ENCODE measurements at regions not wholly inside any gene's neighbourhood (a gene's known extent, or its start where the extent isn't known, plus 50 kb on each side); places are given as distances from the start of the nearest gene placed in this dataset.
"Not testable (repeated sequence)": the region's sequence is repeated elsewhere in the genome, so short reads cannot be mapped to it uniquely, and the experiment has no call there.

DNA sequence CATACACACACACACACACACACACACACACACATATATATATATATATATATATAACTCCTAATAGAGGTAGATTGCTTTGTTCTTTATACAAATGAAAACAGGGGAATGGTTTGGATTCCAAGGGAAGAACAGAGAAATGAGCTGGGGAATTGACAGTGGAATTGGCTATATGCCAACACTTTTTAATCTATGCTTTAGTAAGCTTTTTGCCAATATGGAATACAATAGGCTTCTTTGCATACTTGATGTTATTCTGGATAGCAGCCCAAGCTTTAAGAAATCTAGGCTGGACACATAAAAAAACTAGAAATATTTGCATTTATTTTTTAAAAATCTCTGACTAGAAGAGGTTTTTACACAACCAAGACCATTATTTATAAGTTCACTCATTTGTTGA, 334.2 kb upstream of the MDFIC2 start:
- DNase-seq: no peak
- H3K9me3 ChIP-seq: no peaks in the 10 kb centered on the region

DNA sequence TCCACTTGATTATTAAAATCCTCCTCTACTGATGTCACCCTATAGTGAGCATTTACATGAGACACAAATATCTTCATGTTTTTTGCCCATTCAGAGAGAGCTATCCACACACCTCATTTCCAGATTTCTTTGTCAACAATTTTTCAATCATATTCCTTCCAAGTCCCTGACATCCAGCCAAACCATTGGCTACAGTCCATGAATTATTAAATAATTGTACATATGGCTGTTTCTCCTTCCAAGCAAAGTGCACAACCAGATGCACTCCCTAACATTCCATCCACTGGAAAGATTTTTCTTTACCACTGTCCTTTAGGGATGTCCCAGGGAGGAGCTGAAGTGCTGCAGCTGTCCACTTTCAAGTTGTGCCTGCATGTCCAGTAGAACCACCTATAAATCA, 328.0 kb upstream of the MDFIC2 start:
- Histone ChIP-seq H3K27me3 (no peaks in the 10 kb centered on the region), H3K9me3 (no peaks in the 10 kb centered on the region), H3K36me3 (no peaks in the 10 kb centered on the region), H3K4me3 (no peak overlapping the region)
- DNase-seq: no peak

More for the DNA sequence above, 334.2 kb upstream of the MDFIC2 start:
- no peak overlapping the region for H3K4me3 ChIP-seq
- no peaks in the 10 kb centered on the region for H3K36me3 ChIP-seq
- H3K27me3 ChIP-seq: no peaks in the 10 kb centered on the region

GRCh38 chr3:70635301-70635700, 322.9 kb upstream of the MDFIC2 start:
- Histone ChIP-seq H3K9me3 (no peaks in the 10 kb centered on the region), H3K27me3 (no peaks in the 10 kb centered on the region), H3K36me3 (no peaks in the 10 kb centered on the region), H3K4me3 (no peak overlapping the region)
- DNase-seq: no peak

DNA sequence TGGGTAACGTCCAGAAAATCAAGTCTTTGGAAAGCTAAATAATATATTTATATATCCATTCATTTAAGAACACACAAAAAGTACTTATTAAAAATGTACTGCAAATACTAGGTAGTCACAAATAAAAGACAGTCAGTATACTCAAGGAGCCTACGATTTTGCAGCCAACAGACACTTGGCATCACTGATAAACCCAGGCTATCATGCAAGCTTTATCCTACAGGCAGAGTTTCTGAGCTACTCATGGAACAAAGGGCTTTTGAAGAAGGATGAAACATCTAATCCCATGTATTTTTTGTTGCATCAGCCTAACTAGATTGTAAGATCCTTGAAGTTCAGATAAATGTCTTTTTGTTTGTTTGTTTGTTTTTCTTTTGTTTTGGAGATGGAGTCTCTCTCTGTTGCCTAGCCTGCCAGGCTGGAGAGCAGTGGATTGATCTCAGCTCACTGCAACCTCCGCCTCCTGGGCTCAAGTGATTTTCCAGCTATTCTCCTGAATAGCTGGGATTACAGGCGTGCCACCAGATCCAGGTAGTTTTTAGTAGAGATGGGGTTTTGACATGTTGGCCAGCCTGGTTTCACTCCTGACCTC, 319.4 kb upstream of the MDFIC2 start:
- no peaks in the 10 kb centered on the region for H3K36me3 ChIP-seq
- no peak overlapping the region for H3K4me3 ChIP-seq
- DNase-seq: no peak
- no peaks in the 10 kb centered on the region for H3K9me3 ChIP-seq
- no peaks in the 10 kb centered on the region for H3K27me3 ChIP-seq

DNA sequence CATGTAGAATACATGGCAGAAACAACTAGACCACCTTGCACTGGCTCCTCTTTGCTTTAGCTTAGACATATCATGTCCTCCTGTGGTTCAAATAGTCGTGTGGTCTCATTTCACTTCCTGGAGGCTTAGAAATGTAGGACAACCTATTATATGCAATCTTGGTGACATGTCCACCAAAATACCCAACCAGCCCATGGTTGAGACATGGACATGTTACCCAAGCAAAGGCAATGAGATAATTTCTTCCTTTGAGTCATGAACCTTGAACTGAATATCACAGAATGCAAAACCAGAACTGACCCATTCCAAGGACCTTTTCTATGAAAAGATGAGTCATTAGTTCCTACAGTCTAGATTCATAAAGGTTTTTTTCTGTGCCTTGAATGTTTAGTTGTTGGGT, 309.0 kb upstream of the MDFIC2 start:
- H3K36me3 ChIP-seq: no peaks in the 10 kb centered on the region
- H3K27me3 ChIP-seq: no peaks in the 10 kb centered on the region
- DNase-seq: no peak
- H3K9me3 ChIP-seq: no peaks in the 10 kb centered on the region
- H3K4me3 ChIP-seq: no peak overlapping the region

DNA sequence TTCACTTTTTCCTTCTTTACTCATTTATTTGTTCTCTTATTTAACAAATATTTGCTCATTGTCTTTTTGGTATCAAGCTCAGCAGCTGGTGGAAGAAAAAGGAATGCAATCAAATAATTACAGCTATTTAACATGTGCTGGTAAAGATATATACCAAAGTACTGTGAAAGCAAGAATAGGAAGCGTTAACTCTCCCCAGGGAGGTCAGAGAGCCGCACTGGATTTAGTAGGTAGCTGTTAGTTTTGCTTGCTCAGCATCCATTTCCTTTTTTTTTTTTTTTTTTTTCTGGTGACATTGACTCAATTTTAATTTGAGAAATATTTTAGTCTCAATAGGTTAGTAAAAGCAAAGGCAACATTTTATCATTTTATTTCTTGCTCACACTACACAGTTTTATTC, 308.5 kb upstream of the MDFIC2 start:
- Histone ChIP-seq H3K36me3 (no peaks in the 10 kb centered on the region), H3K27me3 (no peaks in the 10 kb centered on the region), H3K4me3 (no peak overlapping the region), H3K9me3 (no peaks in the 10 kb centered on the region)
- no peak for DNase-seq

GRCh38 chr3:70620367-70620766, 307.9 kb upstream of the MDFIC2 start:
- Histone ChIP-seq H3K4me3 (no peak overlapping the region), H3K36me3 (no peaks in the 10 kb centered on the region), H3K27me3 (no peaks in the 10 kb centered on the region), H3K9me3 (no peaks in the 10 kb centered on the region)
- DNase-seq: no peak

- Histone ChIP-seq H3K36me3 (no peaks in the 10 kb centered on the region), H3K27me3 (no peaks in the 10 kb centered on the region), H3K9me3 (no peaks in the 10 kb centered on the region), H3K4me3 (no peak overlapping the region)
- DNase-seq: no peak
Measured at GRCh38 chr3:70618151-70618550, 305.7 kb upstream of the MDFIC2 start.

DNA sequence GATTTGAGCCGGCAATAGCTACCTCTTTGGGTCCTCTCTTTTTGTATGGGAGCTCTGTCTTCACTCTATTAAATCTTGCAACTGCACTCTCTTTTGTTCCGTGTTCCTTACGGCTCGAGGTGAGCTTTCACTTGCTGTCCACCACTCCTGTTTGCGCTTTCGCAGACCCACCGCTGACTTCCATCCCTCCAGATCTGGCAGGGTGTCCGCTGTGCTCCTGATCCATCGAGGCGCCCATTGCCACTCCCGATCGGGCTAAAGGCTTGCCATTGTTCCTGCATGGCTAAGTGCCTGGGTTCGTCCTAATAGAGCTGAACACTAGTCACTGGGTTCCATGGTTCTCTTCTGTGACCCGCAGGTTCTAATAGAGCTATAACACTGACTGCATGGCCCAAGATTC, 304.9 kb upstream of the MDFIC2 start:
- not testable (repeated sequence) for H3K4me3 ChIP-seq, H3K27me3 ChIP-seq, H3K9me3 ChIP-seq, H3K36me3 ChIP-seq, DNase-seq

GRCh38 chr3:70615286-70615685, 302.8 kb upstream of the MDFIC2 start:
- DNase-seq: no peak
- Histone ChIP-seq H3K27me3 (no peaks in the 10 kb centered on the region), H3K9me3 (no peaks in the 10 kb centered on the region), H3K36me3 (no peaks in the 10 kb centered on the region), H3K4me3 (no peak overlapping the region)

GRCh38 chr3:70614111-70614510, 301.7 kb upstream of the MDFIC2 start:
- H3K27me3 ChIP-seq: no peaks in the 10 kb centered on the region
- H3K36me3 ChIP-seq: no peaks in the 10 kb centered on the region
- H3K4me3 ChIP-seq: no peak overlapping the region
- DNase-seq: no peak
- H3K9me3 ChIP-seq: no peaks in the 10 kb centered on the region

DNA sequence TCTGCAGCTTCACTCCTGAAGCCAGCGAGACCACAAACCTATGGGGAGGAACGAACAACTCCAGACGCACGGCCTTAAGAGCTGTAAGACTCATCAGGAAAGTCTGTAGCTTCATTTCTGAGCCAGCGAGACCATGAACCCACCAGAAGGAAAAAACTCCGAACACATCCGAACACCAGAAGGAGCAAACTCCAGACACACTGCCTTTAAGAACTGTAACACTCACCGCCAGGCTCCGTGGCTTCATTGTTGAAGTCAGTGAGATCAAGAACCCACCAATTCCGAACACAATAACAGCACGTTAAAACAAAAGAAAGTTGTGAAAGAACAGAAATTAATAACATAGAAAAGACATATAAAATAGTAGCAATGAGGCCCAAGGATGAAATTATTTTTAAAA, 300.5 kb upstream of the MDFIC2 start:
- Histone ChIP-seq H3K9me3 (no peaks in the 10 kb centered on the region), H3K27me3 (no peaks in the 10 kb centered on the region), H3K36me3 (no peaks in the 10 kb centered on the region), H3K4me3 (no peak overlapping the region)
- no peak for DNase-seq

DNA sequence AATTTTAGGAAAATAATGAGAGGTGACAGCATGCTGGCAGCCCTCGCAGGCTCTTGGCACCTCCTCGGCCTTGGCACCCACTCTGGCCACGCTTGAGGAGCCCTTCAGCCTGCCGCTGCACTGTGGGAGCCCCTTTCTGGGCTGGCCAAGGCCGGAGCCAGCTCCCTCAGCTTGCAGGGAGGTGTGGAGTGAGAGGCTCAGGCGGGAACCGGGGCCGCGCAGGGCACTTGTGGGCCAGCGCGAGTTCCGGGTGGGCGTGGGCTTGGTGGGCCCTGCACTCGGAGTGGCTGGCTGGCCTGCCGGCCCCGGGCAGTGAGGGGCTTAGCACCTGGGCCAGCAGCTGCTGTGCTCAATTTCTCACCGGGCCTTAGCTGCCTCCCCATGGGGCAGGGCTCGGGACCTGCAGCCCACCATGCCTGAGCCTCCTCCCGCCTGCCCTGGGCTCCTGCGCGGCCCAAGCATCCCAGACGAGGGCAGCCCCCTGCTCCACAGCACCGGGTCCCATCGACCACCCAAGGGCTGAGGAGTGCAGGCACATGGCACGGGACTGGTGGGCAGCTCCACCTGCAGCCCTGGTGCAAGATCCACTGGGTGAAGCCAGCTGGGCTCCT, 299.3 kb upstream of the MDFIC2 start:
- H3K9me3 ChIP-seq, H3K27me3 ChIP-seq, H3K36me3 ChIP-seq, DNase-seq, H3K4me3 ChIP-seq: not testable (repeated sequence)

- Histone ChIP-seq H3K36me3 (no peaks in the 10 kb centered on the region), H3K27me3 (no peaks in the 10 kb centered on the region), H3K9me3 (no peaks in the 10 kb centered on the region), H3K4me3 (no peak overlapping the region)
- DNase-seq: no peak
Measured at GRCh38 chr3:70608434-70608833, 296.0 kb upstream of the MDFIC2 start.

DNA sequence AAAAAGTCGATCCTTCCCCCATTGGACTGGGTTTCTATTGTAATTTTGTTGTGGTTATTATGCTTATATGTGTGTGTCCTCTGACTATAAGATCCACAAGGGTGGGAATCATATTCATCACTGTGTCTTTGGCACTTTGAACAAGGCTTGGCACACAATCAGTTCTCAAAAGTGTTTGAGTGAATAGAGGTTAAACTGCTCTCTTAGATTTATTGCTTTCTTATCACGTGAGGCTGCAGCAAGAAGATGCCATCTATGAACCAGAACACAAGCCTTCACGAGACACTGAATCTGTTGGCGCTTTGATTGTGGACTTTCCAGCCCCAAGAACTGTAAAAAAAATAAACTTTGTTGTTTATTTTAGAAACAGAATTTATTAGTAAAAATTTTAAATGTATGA, 295.0 kb upstream of the MDFIC2 start:
- Histone ChIP-seq H3K36me3 (no peaks in the 10 kb centered on the region), H3K9me3 (no peaks in the 10 kb centered on the region), H3K27me3 (no peaks in the 10 kb centered on the region), H3K4me3 (no peak overlapping the region)
- DNase-seq: no peak

GRCh38 chr3:70606018-70606417, 293.6 kb upstream of the MDFIC2 start:
- Histone ChIP-seq H3K9me3 (no peaks in the 10 kb centered on the region), H3K27me3 (no peaks in the 10 kb centered on the region), H3K36me3 (no peaks in the 10 kb centered on the region), H3K4me3 (no peak overlapping the region)
- no peak for DNase-seq

- H3K36me3 ChIP-seq: no peaks in the 10 kb centered on the region
Measured at GRCh38 chr3:70603103-70603502, 290.7 kb upstream of the MDFIC2 start.

GRCh38 chr3:70597312-70597711, 284.9 kb upstream of the MDFIC2 start:
- no peaks in the 10 kb centered on the region for H3K36me3 ChIP-seq
- no peak overlapping the region for H3K4me3 ChIP-seq
- H3K27me3 ChIP-seq: no peaks in the 10 kb centered on the region
- DNase-seq: no peak
- no peaks in the 10 kb centered on the region for H3K9me3 ChIP-seq

More at GRCh38 chr3:70603103-70603502, 290.7 kb upstream of the MDFIC2 start:
- DNase-seq: no peak
- H3K9me3 ChIP-seq: no peaks in the 10 kb centered on the region
- no peaks in the 10 kb centered on the region for H3K27me3 ChIP-seq
- H3K4me3 ChIP-seq: no peak overlapping the region

DNA sequence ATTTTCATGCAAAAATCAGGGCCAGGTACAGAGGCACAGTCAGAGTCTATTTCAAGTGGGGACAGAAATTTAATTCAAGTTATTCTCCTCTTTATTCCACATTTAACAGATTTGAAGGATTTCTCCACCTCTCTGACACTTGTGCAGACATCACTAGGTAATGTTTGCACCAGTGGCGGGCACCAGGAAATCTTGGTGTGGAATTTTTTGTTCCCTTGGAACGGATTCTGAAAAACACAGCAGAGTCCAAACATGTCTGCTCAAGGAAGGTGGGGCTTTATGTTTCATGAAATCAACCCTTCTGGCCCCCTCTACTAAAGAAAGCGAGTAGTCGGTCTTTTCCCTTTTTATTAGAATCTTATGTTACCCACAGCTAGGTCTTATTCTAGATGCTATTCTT, 271.2 kb upstream of the MDFIC2 start:
- H3K36me3 ChIP-seq: no peaks in the 10 kb centered on the region
- no peak for DNase-seq
- H3K27me3 ChIP-seq: no peaks in the 10 kb centered on the region
- no peaks in the 10 kb centered on the region for H3K9me3 ChIP-seq
- H3K4me3 ChIP-seq: no peak overlapping the region
